IPS-NIHi7 (cell line): ENCODE measurements at regions not wholly inside any gene's neighbourhood (a gene's known extent, or its start where the extent isn't known, plus 50 kb on each side); places are given as distances from the start of the nearest gene placed in this dataset.

Experiments
- DNase-seq: peaks from one replicate; pipeline ENCODE4 v3.0.0; 2012; ENCODE audit warnings: mixed read lengths; ENCODE audit errors: extremely low spot score

- no peak for DNase-seq
Measured at GRCh38 chr1:62981434-62981833, 197.5 kb downstream of the ATG4C start.

DNA sequence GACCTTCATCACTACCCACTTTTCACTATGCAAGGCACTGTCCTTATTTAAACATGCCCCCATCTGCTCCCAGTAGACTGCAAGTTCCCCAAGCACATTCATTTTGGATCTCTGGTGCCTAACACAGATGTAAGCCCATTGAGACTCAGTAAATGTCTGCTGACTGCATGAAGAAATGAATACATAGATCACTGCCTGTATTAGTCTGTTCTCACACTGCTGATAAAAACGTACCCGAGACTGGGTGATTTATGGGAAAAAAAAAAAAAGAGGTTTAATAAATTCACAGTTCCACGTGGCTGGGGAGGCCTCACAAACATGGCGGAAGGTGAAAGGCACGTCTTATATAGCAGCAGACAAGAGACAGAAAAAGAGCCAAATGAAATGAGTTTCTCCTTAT lies 204.9 kb downstream of the ATG4C start:
- no peak for DNase-seq

DNA sequence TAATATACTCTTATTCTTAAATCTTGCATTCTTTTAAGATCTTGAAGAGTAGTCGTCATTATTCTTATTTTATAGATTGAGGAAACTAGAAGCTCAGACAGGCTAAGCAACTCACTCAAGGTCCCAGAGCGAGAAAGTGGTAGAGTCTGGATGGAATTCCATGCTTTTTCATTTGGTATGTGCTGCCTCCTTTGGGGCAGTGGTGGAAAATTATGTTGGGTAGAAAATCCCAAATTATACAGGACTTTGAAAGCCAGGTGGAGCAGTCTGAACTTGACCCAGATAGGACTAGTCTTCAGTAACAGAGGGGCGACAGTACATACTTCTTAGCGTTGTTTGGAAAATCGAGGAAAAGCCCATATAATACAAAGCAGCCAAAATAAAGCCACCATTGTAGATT lies 205.6 kb downstream of the ATG4C start:
- peak; percentile 32 for DNase-seq

DNA sequence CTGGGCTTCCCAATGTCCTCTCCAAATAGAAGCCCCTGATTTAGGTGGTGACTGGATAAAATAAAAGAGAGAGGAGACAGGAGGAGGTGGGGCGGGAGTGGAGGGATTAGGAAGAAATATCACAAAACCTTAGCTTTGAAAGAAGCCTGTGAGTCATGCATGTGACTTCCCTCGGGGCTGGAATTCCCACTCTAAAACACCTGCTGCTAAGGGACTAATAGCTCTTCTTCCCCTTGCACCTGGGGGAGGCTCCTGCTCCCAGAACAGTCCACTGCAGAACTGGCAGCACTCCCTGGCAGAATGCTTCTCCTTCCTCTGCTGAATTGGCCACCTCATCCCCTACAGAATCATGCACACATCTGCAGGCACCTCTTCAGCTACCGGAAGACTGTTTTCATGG lies 207.2 kb downstream of the ATG4C start:
- DNase-seq = peak; percentile 60

- DNase-seq = no peak
Measured at GRCh38 chr1:62993844-62994243, 209.9 kb downstream of the ATG4C start.

DNA sequence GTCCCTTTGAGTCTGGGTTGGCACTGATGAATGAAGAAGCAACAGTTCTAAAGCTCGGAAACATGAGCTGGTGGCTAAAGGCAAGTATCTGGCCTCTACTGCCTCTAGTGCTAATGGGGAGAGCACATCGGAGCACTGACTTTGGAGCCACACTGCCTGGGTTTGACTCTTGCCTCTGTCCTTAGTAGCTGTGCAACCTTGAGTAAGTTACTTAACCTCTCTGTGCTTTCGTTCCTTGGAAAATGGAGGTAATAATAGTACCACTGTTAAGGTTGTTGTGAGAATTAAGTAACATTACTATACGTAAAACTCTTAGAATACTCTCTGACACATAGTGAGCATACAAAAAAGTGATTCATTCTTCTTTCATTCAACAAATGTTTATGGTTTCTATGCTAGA lies 211.2 kb downstream of the ATG4C start:
- DNase-seq = no peak

- no peak for DNase-seq
Measured at GRCh38 chr1:62997884-62998283, 214.0 kb downstream of the ATG4C start.

GRCh38 chr1:62998845-62999649 lies 215.1 kb downstream of the ATG4C start:
- DNase-seq = no peak

- peak; percentile 31 for DNase-seq
Measured at GRCh38 chr1:63000508-63000907, 216.6 kb downstream of the ATG4C start.

DNA sequence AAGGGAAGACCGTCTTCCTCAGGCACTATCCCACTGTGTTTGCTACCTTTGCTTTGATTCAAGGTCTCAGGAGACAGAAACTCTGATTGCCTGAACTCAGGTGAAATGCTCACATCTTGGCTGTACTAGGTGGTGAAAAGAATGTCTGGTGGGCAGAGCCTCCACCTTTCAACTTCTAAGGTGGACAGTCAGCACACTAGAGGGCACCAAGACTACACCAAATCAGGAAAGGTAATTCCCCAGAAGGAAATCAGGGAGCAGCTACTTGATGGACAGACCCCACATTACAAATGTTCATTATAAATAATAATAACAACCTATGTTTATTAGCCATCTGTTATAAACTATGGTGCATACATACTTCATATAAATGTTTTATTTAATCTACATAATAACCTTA lies 220.9 kb downstream of the ATG4C start:
- peak; percentile 70 for DNase-seq

- no peak for DNase-seq
Measured at GRCh38 chr1:63005812-63006211, 221.9 kb downstream of the ATG4C start.

GRCh38 chr1:63009421-63009820 lies 225.5 kb downstream of the ATG4C start:
- no peak for DNase-seq

DNA sequence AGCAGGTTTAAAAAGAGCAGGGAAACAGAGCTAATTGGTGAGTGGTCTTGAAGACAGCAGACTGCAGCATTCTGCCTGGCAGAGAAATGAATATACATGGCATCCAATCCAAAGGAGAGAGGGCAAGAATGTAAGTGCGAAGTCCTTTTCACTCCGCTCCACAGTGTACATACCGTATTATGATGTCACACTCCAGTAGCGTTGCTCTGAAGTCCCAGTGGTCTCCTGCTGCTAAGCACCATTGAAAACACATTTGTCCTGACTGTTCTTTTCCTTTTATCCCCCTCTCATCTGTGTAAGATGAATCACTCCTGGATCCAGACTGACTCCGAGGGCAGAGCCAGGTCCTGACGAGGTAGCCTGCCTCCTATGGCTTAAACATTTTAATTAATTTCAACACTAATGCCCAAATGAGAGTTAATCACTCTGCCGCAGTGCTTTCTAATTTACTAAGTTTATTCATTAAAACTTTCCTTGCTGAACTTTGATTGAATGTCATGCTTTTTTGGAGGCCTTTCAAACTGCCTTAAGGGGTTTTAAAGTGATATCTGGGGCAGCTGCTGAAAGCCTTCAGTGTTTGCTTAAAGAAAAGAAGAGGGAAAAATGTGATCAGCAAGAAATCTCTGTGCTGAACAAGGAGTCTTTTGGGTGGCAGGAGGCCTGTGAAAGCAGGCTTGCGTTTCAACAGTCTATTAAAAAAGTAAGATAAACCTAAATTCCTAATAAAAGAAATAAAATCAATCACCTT lies 227.2 kb downstream of the ATG4C start:
- DNase-seq = no peak

GRCh38 chr1:63012339-63012738 lies 228.4 kb downstream of the ATG4C start:
- no peak for DNase-seq

GRCh38 chr1:63014267-63014666 lies 230.3 kb downstream of the ATG4C start:
- no peak for DNase-seq

GRCh38 chr1:63022319-63022718 lies 238.4 kb downstream of the ATG4C start:
- no peak for DNase-seq

DNA sequence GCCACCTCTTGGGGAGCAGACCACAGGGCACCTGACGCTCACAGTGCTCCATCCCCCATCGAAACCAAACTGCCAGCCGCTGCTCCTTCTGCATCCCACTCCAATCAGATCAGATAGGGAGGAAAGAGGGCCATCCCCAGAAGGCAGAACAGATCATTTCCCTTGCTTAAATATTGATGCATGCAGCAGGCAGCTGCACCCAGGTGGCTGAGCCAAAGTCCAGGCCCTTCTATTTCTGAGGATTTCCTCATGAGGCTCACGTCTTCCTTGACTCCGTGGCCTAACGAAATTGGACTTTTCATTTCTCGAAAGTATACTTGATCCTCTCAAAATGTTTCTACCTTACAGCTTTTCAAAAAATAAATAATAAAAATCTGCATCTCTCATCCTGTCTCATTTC lies 239.2 kb downstream of the ATG4C start:
- DNase-seq = no peak

- no peak for DNase-seq
Measured at GRCh38 chr1:63023637-63024036, 239.7 kb downstream of the ATG4C start.

GRCh38 chr1:63024132-63024531 lies 240.2 kb downstream of the ATG4C start:
- no peak for DNase-seq

DNA sequence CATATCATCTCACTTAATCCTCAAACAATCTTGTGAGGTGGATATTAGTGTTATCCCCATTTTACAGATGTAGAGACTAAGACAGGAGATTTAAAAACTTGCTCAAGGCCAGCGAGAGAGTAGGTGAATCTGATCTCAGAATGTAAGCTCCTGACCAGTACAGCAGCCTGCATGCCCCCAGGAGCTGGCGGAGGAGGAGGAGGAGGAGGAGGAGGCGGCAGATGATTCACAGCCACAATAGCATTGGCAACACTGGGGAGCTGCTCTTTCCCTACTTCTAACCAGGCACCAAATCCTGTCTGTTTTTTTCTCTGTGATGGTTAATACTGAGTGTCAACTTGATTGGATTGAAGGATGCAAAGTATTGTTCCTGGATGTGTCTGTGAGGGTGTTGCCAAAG lies 243.2 kb downstream of the ATG4C start:
- DNase-seq = no peak

DNA sequence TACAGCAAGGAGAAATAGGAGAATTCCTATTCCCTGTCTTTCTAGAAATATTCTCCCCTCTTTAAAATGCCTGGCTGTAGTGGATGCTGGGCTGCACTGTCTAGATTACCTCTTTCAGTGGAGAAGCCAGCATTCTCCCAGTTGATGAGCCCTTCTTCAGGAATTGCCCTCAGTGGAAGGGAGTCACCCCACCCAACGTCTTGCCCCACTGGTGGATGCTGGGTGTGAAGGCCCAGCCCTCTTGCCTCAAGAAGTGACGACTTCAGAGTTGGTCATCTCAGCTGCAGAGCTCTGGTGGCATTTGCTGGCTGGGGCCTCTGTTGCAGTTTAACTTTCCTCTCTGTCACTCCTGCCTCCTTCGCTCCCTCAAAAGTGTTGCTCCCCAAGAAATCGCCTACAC lies 248.2 kb downstream of the ATG4C start:
- DNase-seq = no peak

DNA sequence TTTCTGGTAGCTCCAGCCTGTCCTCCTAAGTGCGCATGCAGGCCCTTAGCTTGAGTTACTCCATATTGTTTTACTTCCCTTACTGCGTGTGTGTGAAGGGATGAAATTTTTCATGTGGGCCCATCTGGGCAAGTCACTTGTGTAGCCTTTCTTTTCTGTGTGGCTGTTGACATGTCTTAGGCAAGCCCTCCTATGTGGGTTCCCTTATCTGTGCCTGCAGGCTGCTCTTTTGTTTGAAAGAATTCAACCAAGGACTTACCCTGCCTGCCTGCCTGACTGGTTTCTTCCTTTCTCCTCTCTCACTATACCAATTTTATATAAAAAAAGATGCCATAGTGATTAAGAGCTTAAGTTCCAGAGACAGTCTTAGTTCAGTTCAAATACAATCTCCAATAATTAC lies 249.3 kb downstream of the ATG4C start:
- DNase-seq = no peak

- DNase-seq = no peak
Measured at GRCh38 chr1:63034256-63034655, 250.3 kb downstream of the ATG4C start.
